ENCODE measurements at regions not wholly inside any gene's neighbourhood (a gene's known extent, or its start where the extent isn't known, plus 50 kb on each side); places are given as distances from the start of the nearest gene placed in this dataset.

- Histone ChIP-seq H3K27me3 (no peaks in the 10 kb centered on the region), H3K4me3 (no peak overlapping the region), H3K4me1 (peaks cover 0 to 14% (median 0%) of the 10 kb centered on the region in 3 donors), H3K36me3 (no peaks in the 10 kb centered on the region), H3K27ac (peak overlapping the region in 1 of 4 donors; percentile 30), H3K9me3 (peaks cover 0 to 15% (median 0%) of the 10 kb centered on the region in 3 donors)
- no peak for TF ChIP-seq POLR2A (IDR thresholded peaks at IDR 0.05)
- no peak for TF ChIP-seq POLR2AphosphoS5 (IDR thresholded peaks at IDR 0.05)
- TF ChIP-seq, protein P1, sequence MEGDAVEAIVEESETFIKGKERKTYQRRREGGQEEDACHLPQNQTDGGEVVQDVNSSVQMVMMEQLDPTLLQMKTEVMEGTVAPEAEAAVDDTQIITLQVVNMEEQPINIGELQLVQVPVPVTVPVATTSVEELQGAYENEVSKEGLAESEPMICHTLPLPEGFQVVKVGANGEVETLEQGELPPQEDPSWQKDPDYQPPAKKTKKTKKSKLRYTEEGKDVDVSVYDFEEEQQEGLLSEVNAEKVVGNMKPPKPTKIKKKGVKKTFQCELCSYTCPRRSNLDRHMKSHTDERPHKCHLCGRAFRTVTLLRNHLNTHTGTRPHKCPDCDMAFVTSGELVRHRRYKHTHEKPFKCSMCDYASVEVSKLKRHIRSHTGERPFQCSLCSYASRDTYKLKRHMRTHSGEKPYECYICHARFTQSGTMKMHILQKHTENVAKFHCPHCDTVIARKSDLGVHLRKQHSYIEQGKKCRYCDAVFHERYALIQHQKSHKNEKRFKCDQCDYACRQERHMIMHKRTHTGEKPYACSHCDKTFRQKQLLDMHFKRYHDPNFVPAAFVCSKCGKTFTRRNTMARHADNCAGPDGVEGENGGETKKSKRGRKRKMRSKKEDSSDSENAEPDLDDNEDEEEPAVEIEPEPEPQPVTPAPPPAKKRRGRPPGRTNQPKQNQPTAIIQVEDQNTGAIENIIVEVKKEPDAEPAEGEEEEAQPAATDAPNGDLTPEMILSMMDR (IDR thresholded peaks at IDR 0.05): no peak
- no peak for TF ChIP-seq EP300 (IDR thresholded peaks at IDR 0.05)
- 46 to 72% methylated on average over 4 of the region's 4 CpGs for WGBS, 2 donors (ENCODE audit: low coverage in 1 of 2)
- no peak for ATAC-seq
Observed at GRCh38 chr10:58992830-58993460, 183.5 kb upstream of the PHYHIPL start.

DNA sequence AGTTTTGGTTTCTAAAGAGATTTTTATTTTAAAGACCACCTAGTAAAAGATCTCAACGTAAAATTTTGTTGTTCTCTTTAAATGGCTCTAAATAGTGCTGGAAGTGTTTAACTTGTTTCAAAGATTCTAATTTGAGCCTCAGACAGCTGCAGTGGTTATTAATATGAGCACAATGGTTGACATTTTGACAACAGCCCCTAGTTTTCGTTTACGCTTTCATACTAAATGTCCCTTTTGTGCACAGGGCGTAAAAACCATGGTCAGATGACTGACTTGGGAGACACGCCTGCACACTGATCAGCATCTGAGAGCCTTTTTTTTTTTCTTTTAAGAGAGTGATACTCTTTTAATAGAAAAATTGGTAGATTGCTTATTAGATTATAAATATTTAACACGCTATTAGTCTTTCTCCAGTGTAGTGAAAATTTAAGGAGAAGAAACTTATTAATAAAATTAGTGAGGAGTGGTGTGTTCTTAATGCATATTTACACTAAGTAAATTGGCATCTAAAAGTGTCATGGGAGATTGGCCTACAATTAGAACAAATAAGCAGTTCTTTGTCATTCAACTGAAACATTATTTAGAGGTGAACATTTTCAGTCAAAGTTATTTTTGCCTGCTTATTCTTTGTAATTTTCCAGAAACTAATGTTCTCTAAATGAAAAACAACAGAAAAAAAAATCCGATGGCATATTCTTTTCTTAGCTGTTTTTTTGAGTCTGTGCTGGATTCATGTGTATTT lies 182.8 kb upstream of the PHYHIPL start:
- no peaks in the 10 kb centered on the region for H3K36me3 ChIP-seq
- WGBS, 2 donors (ENCODE audit: low coverage in 1 of 2): 65 to 66% methylated on average over 7 of the region's 7 CpGs
- H3K4me3 ChIP-seq: no peak overlapping the region
- H3K27ac ChIP-seq: peak overlapping the region in 1 of 4 donors; percentile 30
- TF ChIP-seq POLR2AphosphoS5 (IDR thresholded peaks at IDR 0.05): no peak
- no peak for TF ChIP-seq POLR2A (IDR thresholded peaks at IDR 0.05)
- TF ChIP-seq, protein P1 (IDR thresholded peaks at IDR 0.05): no peak
- TF ChIP-seq EP300 (IDR thresholded peaks at IDR 0.05): no peak
- peaks cover 0 to 21% (median 0%) of the 10 kb centered on the region in 3 donors for H3K4me1 ChIP-seq
- no peaks in the 10 kb centered on the region for H3K27me3 ChIP-seq
- H3K9me3 ChIP-seq: peaks cover 0 to 15% (median 0%) of the 10 kb centered on the region in 3 donors
- ATAC-seq: no peak

- no peak overlapping the region for H3K4me3 ChIP-seq
- TF ChIP-seq EP300 (IDR thresholded peaks at IDR 0.05): no peak
- TF ChIP-seq, protein P1 (IDR thresholded peaks at IDR 0.05): no peak
- no peak for TF ChIP-seq POLR2A (IDR thresholded peaks at IDR 0.05)
- TF ChIP-seq POLR2AphosphoS5 (IDR thresholded peaks at IDR 0.05): no peak
- H3K9me3 ChIP-seq: peaks cover 0 to 12% (median 0%) of the 10 kb centered on the region in 3 donors
- no peak for ATAC-seq
- 77 to 90% methylated on average over 4 of the region's 4 CpGs for WGBS, 2 donors (ENCODE audit: low coverage in 1 of 2)
- no peak overlapping the region for H3K27ac ChIP-seq
- no peaks in the 10 kb centered on the region for H3K27me3 ChIP-seq
- H3K36me3 ChIP-seq: no peaks in the 10 kb centered on the region
- peaks cover 0 to 28% (median 0%) of the 10 kb centered on the region in 3 donors for H3K4me1 ChIP-seq
Observed at GRCh38 chr10:58994226-58995057, 182.0 kb upstream of the PHYHIPL start.

DNA sequence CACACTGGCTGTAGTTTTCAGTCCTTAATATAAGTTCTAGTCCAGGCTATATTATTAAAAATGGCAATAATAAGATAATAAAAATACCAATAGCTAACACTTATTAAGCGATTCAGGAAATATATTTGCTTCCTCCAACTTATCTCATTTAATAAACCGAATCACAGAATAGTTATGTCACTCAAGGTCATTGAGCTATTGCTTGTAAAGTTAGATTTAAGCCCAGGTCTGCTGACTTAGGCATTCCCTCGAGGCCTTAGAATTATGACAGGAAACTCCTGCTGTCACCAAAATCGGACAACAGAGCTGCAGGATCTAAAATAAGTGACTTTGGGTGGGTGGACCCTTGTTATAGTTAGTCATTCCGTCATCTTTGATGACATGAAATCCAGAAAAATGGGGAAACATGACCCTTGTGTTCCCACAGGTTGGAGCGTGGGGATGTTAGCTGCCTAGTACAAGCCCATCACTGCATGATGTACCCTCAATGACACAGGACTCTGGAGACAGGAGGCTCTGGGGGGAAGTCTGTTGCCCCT lies 181.3 kb upstream of the PHYHIPL start:
- H3K27ac ChIP-seq: no peak overlapping the region
- ATAC-seq: no peak
- no peaks in the 10 kb centered on the region for H3K27me3 ChIP-seq
- no peak overlapping the region for H3K4me3 ChIP-seq
- no peaks in the 10 kb centered on the region for H3K36me3 ChIP-seq
- TF ChIP-seq, protein P1 (IDR thresholded peaks at IDR 0.05): no peak
- TF ChIP-seq POLR2AphosphoS5 (IDR thresholded peaks at IDR 0.05) (no peak), POLR2A (IDR thresholded peaks at IDR 0.05) (no peak), EP300 (IDR thresholded peaks at IDR 0.05) (no peak)
- H3K4me1 ChIP-seq: peaks cover 0 to 28% (median 0%) of the 10 kb centered on the region in 3 donors
- H3K9me3 ChIP-seq: peaks cover 0 to 5% (median 0%) of the 10 kb centered on the region in 3 donors
- WGBS, 2 donors (ENCODE audit: low coverage in 1 of 2): 78 to 95% methylated on average over 4 to 6 of the region's 6 CpGs
